ENCODE measurements at regions not wholly inside any gene's neighbourhood (a gene's known extent, or its start where the extent isn't known, plus 50 kb on each side); places are given as distances from the start of the nearest gene placed in this dataset.

DNA sequence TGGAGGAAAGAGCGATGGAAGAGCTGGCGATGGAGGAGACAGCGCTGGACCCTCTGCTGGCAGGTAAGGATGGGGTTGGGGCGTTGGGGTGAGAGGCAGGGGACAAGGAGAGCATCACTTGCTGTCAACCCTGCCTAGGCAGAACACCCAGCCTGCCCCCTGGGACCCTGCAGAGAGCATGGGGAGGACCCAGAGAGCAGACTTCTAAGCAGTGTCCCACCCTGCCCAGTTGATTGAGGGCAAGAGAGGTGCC, 111.6 kb upstream of the ANO1 start:
- H3K4me3 ChIP-seq: no peak overlapping the region

GRCh38 chr11:69966910-69967483, 111.1 kb upstream of the ANO1 start:
- H3K4me3 ChIP-seq: no peak overlapping the region
- H3K4me2 ChIP-seq: no peak overlapping the region
- no peaks in the 10 kb centered on the region for H3K36me3 ChIP-seq (replicated peaks; ENCODE audit: insufficient read depth, low read depth)
- H3K9me3 ChIP-seq (ENCODE audit: low read depth): no peaks in the 10 kb centered on the region
- H3K79me2 ChIP-seq: no peaks in the 10 kb centered on the region
- TF ChIP-seq, protein P1, sequence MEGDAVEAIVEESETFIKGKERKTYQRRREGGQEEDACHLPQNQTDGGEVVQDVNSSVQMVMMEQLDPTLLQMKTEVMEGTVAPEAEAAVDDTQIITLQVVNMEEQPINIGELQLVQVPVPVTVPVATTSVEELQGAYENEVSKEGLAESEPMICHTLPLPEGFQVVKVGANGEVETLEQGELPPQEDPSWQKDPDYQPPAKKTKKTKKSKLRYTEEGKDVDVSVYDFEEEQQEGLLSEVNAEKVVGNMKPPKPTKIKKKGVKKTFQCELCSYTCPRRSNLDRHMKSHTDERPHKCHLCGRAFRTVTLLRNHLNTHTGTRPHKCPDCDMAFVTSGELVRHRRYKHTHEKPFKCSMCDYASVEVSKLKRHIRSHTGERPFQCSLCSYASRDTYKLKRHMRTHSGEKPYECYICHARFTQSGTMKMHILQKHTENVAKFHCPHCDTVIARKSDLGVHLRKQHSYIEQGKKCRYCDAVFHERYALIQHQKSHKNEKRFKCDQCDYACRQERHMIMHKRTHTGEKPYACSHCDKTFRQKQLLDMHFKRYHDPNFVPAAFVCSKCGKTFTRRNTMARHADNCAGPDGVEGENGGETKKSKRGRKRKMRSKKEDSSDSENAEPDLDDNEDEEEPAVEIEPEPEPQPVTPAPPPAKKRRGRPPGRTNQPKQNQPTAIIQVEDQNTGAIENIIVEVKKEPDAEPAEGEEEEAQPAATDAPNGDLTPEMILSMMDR (IDR thresholded peaks at IDR 0.05; ENCODE audit: poor library complexity): no peak
- TF ChIP-seq EZH2 (IDR thresholded peaks at IDR 0.05; ENCODE audit: borderline replicate concordance) (no peak), EZH2phosphoT487 (IDR thresholded peaks at IDR 0.05; ENCODE audit: low read depth, severe bottlenecking, unreplicated experiment) (no peak)
- no peak overlapping the region for H3K27ac ChIP-seq
- 93% methylated on average over 16 of the region's 25 CpGs for WGBS (ENCODE audit: low lambda C conversion rate, missing lambda C conversion rate)
- H3K27me3 ChIP-seq: no peaks in the 10 kb centered on the region
- peaks cover 43% of the 10 kb centered on the region for H3K4me1 ChIP-seq (ENCODE audit: insufficient read depth)
- H4K20me1 ChIP-seq (ENCODE audit: insufficient read depth, poor library complexity, severe bottlenecking): no peaks in the 10 kb centered on the region
- no peak overlapping the region for H2AFZ ChIP-seq
- no peaks in the 10 kb centered on the region for H3K9me2 ChIP-seq (replicated peaks; ENCODE audit: insufficient read depth)
- no peak for DNase-seq (ENCODE audit: low spot score)

More for the DNA sequence above, 111.6 kb upstream of the ANO1 start:
- Histone ChIP-seq H3K9me3 (ENCODE audit: low read depth) (no peaks in the 10 kb centered on the region), H3K4me1 (ENCODE audit: insufficient read depth) (peaks cover 38% of the 10 kb centered on the region), H2AFZ (no peak overlapping the region), H3K4me2 (no peak overlapping the region), H4K20me1 (ENCODE audit: insufficient read depth, poor library complexity, severe bottlenecking) (no peaks in the 10 kb centered on the region), H3K79me2 (no peaks in the 10 kb centered on the region), H3K36me3 (replicated peaks; ENCODE audit: insufficient read depth, low read depth) (no peaks in the 10 kb centered on the region), H3K9me2 (replicated peaks; ENCODE audit: insufficient read depth) (no peaks in the 10 kb centered on the region), H3K27ac (no peak overlapping the region), H3K27me3 (no peaks in the 10 kb centered on the region)
- DNase-seq (ENCODE audit: low spot score): no peak
- TF ChIP-seq EZH2 (IDR thresholded peaks at IDR 0.05; ENCODE audit: borderline replicate concordance) (no peak), EZH2phosphoT487 (IDR thresholded peaks at IDR 0.05; ENCODE audit: low read depth, severe bottlenecking, unreplicated experiment) (no peak)
- TF ChIP-seq, protein P1 (IDR thresholded peaks at IDR 0.05; ENCODE audit: poor library complexity): no peak
- 94% methylated on average over 3 of the region's 4 CpGs for WGBS (ENCODE audit: low lambda C conversion rate, missing lambda C conversion rate)

DNA sequence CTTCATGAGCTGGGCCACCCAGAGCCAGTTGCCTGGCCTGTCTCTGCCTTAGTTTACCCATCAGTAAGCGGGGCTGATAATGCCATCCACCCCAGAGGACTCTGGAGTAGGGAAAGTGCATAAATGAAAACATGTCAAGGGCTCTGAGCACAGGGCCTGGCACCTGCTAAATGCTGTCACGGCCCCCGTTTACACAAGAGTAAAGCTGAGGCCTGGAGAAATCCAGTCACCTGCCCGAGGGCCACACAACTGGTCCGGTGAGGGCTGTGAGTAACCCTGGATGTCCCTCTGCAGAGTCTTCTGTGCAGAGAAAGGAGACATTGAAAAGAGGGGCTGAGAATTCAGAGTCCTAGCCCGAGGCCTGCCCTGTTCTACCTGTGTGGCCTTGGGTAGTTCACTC, 110.6 kb upstream of the ANO1 start:
- H3K79me2 ChIP-seq: no peaks in the 10 kb centered on the region
- H3K9me2 ChIP-seq (replicated peaks; ENCODE audit: insufficient read depth): no peaks in the 10 kb centered on the region
- H4K20me1 ChIP-seq (ENCODE audit: insufficient read depth, poor library complexity, severe bottlenecking): no peaks in the 10 kb centered on the region
- no peaks in the 10 kb centered on the region for H3K27me3 ChIP-seq
- H3K9me3 ChIP-seq (ENCODE audit: low read depth): no peaks in the 10 kb centered on the region
- no peak overlapping the region for H3K4me3 ChIP-seq
- H2AFZ ChIP-seq: no peak overlapping the region
- H3K27ac ChIP-seq: no peak overlapping the region
- TF ChIP-seq EZH2phosphoT487 (IDR thresholded peaks at IDR 0.05; ENCODE audit: low read depth, severe bottlenecking, unreplicated experiment) (no peak), EZH2 (IDR thresholded peaks at IDR 0.05; ENCODE audit: borderline replicate concordance) (no peak)
- TF ChIP-seq, protein P1 (IDR thresholded peaks at IDR 0.05; ENCODE audit: poor library complexity): no peak
- H3K4me1 ChIP-seq (ENCODE audit: insufficient read depth): peaks cover 45% of the 10 kb centered on the region
- DNase-seq (ENCODE audit: low spot score): no peak
- no peaks in the 10 kb centered on the region for H3K36me3 ChIP-seq (replicated peaks; ENCODE audit: insufficient read depth, low read depth)
- 83% methylated on average over 6 of the region's 6 CpGs for WGBS (ENCODE audit: low lambda C conversion rate, missing lambda C conversion rate)
- H3K4me2 ChIP-seq: no peak overlapping the region

Data from hepatocyte (in vitro differentiated cells).